Pancreas (tissue), 10 donors: ENCODE measurements at regions not wholly inside any gene's neighbourhood (a gene's known extent, or its start where the extent isn't known, plus 50 kb on each side); places are given as distances from the start of the nearest gene placed in this dataset.

Source experiments
- ATAC-seq, 4 donors: fragments of 200-7000 bp; cut with Tn5 transposase; one replicate each; pipeline versions ENCODE4 v1.8.0 to v1.9.1; 2020; ENCODE audit warnings: mild to moderate bottlenecking in 4 of 4, moderate library complexity in 4 of 4
- DNase-seq, 6 donors: peaks; one replicate each; pipeline ENCODE4 v3.0.0-alpha.2; 2020
- FAIRE-seq: peaks from 2 replicates; lab custom pipeline; 2012; peaks lifted over from hg19 to GRCh38; lab: Jason Lieb, UNC
- H3K27ac ChIP-seq, 4 donors: fragments of 200-600 bp; sonication (generic); 1 replicate in 3 of 4; 2 replicates in 1 of 4; pipeline versions ENCODE4 v1.5.0 to v1.8.0; 2020
- H3K27me3 ChIP-seq, 4 donors: fragments of 200-600 bp; one replicate each; pipeline ENCODE4 v1.8.0; 2021
- H3K36me3 ChIP-seq, 3 donors: fragments of 200-600 bp; sonication (generic) in 1 of 3; one replicate each; pipeline versions ENCODE4 v1.5.0 to v1.8.0; 2020 to 2021
- H3K4me1 ChIP-seq, 3 donors: fragments of 200-600 bp; one replicate each; pipeline ENCODE4 v1.8.0; 2021
- H3K4me3 ChIP-seq, 4 donors: fragments of 200-600 bp; sonication (generic) in 2 of 4; one replicate each; pipeline versions ENCODE4 v1.5.0 to v1.8.0; 2020 to 2021
- H3K9me3 ChIP-seq, 4 donors: fragments of 200-600 bp; one replicate each; pipeline ENCODE4 v1.8.0; 2021
- WGBS, 2 donors: extraction: QIAGEN DNeasy Blood & Tissue Kit; methylation state at CpG; one replicate each; pipeline ENCODE4 v1.1.7; 2013; 5-methylcytosine and 5-hydroxymethylcytosine counted together
- intact Hi-C, 3 donors: fragments of 100-400 bp; cut with DNase I; formaldehyde crosslinking; loops; one replicate each; pipeline versions ENCODE4 v1.11.1 to v1.14.2; 2022
- TF ChIP-seq, protein P1 (sequence below), 4 donors: fragments of 200-600 bp; sonication (generic) in 3 of 4; IDR thresholded peaks; one replicate each; pipeline versions ENCODE4 v1.5.0 to v1.8.0; 2021; ENCODE audit warnings: antibody characterized with exemption in 4 of 4
- donor health status: healthy with polysubstance abuse.
- donor health status: DM: no; HTN: no; CAD: no; lungs with moderate emphysema.
- donor health status: DM: no; HTN: no; CAD: no.
- donor health status: control.
- donor health status: control.
- donor health status: Bipolar disorder and iron deficiency.
- donor health status: DM: yes; HTN: yes; CAD: no.
- donor health status: DM: no; HTN: no; CAD: no.
- donor health status: DM: no; HTN: no; CAD: no.
- donor health status: DM: yes; HTN: yes; CAD: no.

DNA sequence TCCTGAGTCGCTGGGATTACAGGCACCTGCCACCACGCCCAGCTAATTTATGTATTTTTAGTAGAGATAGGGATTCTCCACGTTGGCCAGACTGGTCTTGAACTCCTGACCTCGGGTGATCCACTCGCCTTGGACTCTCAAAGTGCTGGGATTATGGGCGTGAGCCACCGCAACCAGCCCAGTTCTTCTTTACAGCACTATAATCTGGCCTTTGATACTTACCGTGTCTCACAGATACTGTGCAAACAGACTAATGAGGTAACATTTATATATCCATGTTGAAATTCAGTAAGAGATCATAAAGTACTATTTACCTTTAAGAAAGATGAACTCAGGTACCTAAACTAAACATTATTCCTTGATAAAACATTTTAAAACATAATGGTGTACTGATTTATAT, 121.8 kb upstream of the PRR20A start:
- H3K36me3 ChIP-seq, result no peaks in the 10 kb centered on the region
- DNase-seq, result no peak
- H3K27ac ChIP-seq, result no peak overlapping the region
- no peak overlapping the region for H3K4me3 ChIP-seq
- FAIRE-seq, result no peak
- WGBS, 2 donors, result 53 to 57% methylated on average over 8 of the region's 8 CpGs
- H3K9me3 ChIP-seq, result no peaks in the 10 kb centered on the region
- no peak for ATAC-seq
- H3K4me1 ChIP-seq, result no peaks in the 10 kb centered on the region
- H3K27me3 ChIP-seq, result no peaks in the 10 kb centered on the region
- TF ChIP-seq, protein P1, sequence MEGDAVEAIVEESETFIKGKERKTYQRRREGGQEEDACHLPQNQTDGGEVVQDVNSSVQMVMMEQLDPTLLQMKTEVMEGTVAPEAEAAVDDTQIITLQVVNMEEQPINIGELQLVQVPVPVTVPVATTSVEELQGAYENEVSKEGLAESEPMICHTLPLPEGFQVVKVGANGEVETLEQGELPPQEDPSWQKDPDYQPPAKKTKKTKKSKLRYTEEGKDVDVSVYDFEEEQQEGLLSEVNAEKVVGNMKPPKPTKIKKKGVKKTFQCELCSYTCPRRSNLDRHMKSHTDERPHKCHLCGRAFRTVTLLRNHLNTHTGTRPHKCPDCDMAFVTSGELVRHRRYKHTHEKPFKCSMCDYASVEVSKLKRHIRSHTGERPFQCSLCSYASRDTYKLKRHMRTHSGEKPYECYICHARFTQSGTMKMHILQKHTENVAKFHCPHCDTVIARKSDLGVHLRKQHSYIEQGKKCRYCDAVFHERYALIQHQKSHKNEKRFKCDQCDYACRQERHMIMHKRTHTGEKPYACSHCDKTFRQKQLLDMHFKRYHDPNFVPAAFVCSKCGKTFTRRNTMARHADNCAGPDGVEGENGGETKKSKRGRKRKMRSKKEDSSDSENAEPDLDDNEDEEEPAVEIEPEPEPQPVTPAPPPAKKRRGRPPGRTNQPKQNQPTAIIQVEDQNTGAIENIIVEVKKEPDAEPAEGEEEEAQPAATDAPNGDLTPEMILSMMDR (IDR thresholded peaks at IDR 0.05), result no peak
- intact Hi-C loops, result no loop called here

DNA sequence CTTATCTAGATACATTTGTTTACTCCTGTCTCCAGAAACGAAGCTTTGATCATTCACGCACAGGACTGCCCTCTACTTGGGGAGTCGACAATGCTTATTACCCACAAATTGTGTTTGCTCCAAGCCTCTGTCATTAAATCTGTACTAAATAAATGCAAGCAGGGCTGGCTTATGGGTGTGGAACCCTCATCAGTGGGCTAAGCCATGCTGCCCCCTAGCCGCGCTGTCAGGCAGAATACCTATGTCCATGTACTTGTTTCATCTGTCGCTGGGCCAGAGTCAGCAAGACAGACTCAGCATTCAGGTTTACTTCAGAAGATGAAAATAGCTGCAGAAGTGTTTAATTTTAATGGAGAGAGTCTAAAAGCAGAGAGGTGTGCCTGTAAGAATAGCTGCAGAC, 110.0 kb upstream of the PRR20A start:
- H3K4me3 ChIP-seq, result no peak overlapping the region
- ATAC-seq, result no peak
- H3K4me1 ChIP-seq, result no peaks in the 10 kb centered on the region
- TF ChIP-seq, protein P1 (IDR thresholded peaks at IDR 0.05), result no peak
- 77 to 79% methylated on average over 6 of the region's 6 CpGs for WGBS, 2 donors
- intact Hi-C loops, result no loop called here
- no peaks in the 10 kb centered on the region for H3K36me3 ChIP-seq
- DNase-seq, result no peak
- no peak overlapping the region for H3K27ac ChIP-seq
- no peaks in the 10 kb centered on the region for H3K9me3 ChIP-seq
- no peaks in the 10 kb centered on the region for H3K27me3 ChIP-seq
- no peak for FAIRE-seq

DNA sequence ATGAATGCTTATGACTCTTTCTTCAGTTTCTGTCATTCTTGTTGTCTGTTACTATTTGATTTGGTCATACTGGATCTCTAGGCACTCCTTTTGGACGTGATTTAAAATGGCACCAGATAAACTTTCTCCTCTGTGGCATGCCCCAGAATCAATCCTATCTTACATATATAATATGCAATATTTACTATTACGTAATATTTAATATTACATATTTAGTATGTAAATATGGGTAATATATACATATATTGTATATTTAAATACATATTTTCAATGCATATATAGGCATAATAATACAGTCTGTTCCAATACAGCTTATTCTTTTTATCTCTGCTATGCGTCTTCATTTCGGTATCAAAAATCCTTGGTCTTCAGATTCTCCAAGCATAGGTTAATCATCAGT, 104.4 kb upstream of the PRR20A start:
- no peak for FAIRE-seq
- TF ChIP-seq, protein P1 (IDR thresholded peaks at IDR 0.05), result no peak
- no peak for DNase-seq
- H3K9me3 ChIP-seq, result no peaks in the 10 kb centered on the region
- H3K27me3 ChIP-seq, result no peaks in the 10 kb centered on the region
- 67 to 81% methylated on average over 4 of the region's 4 CpGs for WGBS, 2 donors
- H3K27ac ChIP-seq, result no peak overlapping the region
- H3K4me1 ChIP-seq, result no peaks in the 10 kb centered on the region
- no peak for ATAC-seq
- H3K36me3 ChIP-seq, result no peaks in the 10 kb centered on the region
- intact Hi-C loops, result no loop called here
- H3K4me3 ChIP-seq, result no peak overlapping the region

DNA sequence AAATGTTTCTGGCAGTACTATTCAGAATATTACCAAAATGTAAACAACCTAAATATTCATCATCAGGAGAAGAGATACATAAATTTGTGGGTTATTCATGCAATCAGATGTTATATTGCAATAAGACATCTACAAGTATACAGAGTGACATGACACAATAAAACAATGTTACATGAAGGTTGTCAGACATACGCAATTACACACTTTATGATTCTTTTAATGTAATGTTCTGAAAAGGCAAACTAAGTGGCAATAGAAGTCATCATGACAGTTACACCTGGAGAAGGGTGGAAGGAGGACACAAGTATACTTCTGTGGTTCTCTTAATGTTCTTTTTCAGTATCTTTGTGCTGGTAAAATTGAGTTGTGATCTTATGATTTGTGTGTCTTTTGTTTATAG, 95.8 kb upstream of the PRR20A start:
- no peaks in the 10 kb centered on the region for H3K9me3 ChIP-seq
- DNase-seq (no peak), ATAC-seq (no peak), FAIRE-seq (no peak)
- H3K36me3 ChIP-seq, result no peaks in the 10 kb centered on the region
- H3K4me1 ChIP-seq, result no peaks in the 10 kb centered on the region
- no peaks in the 10 kb centered on the region for H3K27me3 ChIP-seq
- TF ChIP-seq, protein P1 (IDR thresholded peaks at IDR 0.05), result no peak
- H3K4me3 ChIP-seq, result no peak overlapping the region
- 84 to 90% methylated on average over 1 of the region's 1 CpG for WGBS, 2 donors
- intact Hi-C loops, result no loop called here
- H3K27ac ChIP-seq, result no peak overlapping the region

DNA sequence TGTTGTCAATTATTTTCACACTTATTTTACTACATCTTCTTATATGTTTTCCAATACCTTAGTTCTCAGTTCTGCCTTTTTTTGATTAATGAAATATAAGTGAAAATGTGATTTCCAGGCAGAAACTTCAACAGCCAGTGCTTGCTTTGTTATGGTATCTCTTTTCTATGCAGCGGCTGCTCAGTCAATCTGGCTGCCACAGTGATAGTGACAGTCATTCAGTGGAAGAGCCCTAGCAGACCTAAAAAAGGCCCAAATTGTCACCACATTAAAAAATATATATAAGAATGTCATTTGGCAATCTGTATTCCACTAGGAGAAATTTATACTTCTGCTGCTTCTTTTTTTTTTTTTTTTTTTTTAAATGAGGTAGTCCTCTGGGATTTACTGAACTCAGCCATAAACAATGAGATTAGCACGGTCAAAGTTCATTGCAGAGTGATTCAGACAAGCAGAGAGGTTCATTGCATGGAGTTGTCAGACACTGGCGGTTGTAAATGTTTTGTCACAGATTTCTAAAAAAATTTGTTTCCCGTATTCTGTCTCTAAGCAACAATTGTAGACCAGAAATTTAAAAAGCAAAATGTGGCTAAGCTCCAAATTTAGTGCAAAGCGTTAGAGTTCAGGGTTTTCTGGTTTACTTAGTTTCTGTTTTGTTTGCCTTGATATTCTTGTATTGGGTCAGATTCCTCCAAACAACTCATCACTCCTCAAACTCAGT, 94.7 kb upstream of the PRR20A start:
- Histone ChIP-seq H3K9me3 (no peaks in the 10 kb centered on the region), H3K4me1 (no peaks in the 10 kb centered on the region), H3K4me3 (no peak overlapping the region), H3K27ac (no peak overlapping the region), H3K27me3 (no peaks in the 10 kb centered on the region), H3K36me3 (no peaks in the 10 kb centered on the region)
- FAIRE-seq (no peak), ATAC-seq (no peak), DNase-seq (no peak)
- 18 to 25% methylated on average over 5 of the region's 5 CpGs for WGBS, 2 donors
- TF ChIP-seq, protein P1 (IDR thresholded peaks at IDR 0.05), result no peak
- intact Hi-C loops, result no loop called here
